HG03558 (cell line): ENCODE measurements at regions not wholly inside any gene's neighbourhood (a gene's known extent, or its start where the extent isn't known, plus 50 kb on each side); places are given as distances from the start of the nearest gene placed in this dataset.

Source experiments
- ATAC-seq: cut with Tn5 transposase; IDR thresholded peaks from one replicate; pipeline ENCODE4 v1.9.1; 2021; ENCODE audit warnings: moderate number of reproducible peaks; ENCODE audit not compliant: unreplicated experiment; ENCODE audit errors: extremely low read depth

- ATAC-seq = no peak
Observed at GRCh38 chr15:93239591-93239990, 150.6 kb upstream of the RGMA start.

DNA sequence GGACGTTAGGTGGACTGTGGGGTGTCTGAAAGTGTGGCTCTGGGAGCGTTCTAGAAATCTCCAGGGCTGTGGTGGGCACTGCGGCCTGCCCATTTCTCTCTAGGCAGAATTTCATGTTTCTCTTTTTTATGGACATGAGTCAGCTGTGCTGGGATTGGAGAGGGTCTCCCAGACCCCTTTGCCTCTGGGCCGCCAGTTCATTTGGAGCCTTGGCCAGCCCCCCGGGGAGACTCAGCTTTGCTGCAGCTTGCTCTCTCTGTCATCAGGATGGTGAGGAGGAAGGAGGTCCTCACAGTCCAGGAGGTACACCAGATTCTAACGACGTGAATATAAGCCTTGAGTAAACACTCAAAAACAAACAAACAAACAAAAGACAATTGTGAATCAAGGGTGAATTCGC is 149.6 kb upstream of the RGMA start:
- ATAC-seq = no peak

DNA sequence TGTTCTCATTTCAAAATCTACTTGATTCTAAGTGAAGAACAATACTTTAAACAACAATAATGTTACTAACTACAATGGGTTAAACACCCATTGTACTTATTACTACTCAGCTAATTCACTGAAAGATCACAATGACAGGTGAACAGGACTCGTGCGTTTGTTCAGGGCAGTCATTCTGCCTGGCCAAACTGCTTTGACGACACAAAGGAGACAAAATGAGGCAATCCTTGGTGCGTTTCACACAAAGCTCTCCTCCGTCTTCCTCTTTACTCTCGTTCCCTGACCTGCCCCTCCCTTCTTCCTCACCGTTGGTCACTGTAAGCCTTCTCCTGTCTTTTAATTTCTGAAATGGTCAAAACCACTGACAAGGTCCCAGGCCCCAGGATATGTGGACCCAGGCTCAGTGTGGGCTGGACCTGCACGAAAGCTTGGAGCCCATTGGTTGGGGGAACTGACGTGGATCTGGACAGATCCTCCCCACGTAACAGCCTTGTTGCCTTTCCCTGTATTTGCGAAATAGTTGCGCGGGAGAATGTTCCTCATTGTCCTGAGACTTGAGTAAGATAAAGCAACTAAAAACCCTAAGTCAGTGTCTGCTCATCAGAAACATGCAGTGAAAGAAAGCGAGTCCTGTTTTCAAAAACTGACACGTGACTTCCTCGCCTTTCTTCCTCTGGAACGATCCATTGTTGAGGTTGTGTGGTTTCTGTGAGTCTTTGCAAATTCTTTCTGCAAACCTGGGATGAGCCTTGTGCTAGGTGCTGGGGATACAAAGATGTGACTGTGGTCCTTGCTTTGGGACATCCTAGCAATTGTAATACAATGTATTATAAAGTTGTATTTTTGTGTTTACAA is 147.1 kb upstream of the RGMA start:
- ATAC-seq = no peak

- ATAC-seq = no peak
Observed at GRCh38 chr15:93235269-93235668, 146.3 kb upstream of the RGMA start.

- no peak for ATAC-seq
Observed at GRCh38 chr15:93233710-93234109, 144.7 kb upstream of the RGMA start.

DNA sequence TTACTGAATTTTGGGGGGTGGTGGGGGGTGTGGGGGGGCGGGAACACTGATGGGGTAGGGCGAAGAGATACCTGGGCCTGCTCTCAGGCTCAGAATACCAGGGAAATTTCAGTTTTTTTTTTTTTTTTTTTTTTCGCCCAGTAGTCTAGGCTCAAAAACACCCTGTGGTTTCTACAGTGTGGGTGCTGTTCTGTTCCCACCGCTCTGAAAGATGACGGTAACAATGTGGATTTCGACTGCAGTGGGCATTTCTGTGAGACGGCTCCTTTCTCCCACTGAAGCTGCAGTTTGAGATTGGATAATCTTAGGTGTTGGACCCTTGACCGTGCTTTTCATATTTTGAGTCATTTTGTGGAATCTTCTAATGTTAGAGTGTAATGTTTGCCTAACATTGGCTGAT is 143.8 kb upstream of the RGMA start:
- ATAC-seq = no peak

DNA sequence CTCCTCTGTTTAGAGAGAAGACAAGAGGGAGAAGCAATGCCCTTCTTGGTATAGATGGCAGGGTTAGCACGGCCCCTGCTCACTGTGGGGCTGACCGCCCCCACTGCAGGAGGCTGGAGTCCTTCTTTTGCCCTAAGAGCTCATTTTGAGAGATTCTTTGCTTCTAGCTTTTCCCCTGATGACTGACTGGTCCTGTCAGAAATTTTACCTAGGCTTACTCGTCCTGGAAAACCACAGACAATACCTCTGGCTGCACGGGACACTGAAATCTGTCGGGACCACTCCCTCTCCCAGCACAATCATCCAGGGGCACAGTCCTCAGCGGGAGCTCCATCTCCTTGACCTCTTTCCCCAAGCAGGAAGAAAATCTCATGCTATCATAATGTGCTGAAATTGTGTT is 143.0 kb upstream of the RGMA start:
- no peak for ATAC-seq

- no peak for ATAC-seq
Observed at GRCh38 chr15:93231261-93231925, 142.4 kb upstream of the RGMA start.

DNA sequence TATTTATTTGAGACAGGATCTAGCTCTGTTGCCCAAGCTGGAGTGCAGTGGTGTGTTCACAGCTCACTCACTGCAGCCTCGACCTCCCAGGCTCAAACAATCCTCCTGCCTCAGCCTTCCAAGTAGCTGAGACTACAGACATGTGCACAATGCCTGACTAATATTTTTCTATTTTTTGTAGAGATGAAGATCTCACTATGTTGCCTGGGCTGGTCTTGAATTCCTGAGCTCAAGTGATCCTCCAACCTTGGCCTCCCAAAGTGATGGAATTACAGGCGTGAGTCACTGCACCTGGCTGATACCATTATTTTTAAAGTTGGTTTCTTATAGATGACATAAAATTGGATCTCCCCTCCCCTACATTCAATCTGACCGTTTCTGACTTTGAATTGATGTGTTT is 139.5 kb upstream of the RGMA start:
- no peak for ATAC-seq

- no peak for ATAC-seq
Observed at GRCh38 chr15:93223803-93224202, 134.8 kb upstream of the RGMA start.

- ATAC-seq = no peak
Observed at GRCh38 chr15:93221759-93222158, 132.7 kb upstream of the RGMA start.

DNA sequence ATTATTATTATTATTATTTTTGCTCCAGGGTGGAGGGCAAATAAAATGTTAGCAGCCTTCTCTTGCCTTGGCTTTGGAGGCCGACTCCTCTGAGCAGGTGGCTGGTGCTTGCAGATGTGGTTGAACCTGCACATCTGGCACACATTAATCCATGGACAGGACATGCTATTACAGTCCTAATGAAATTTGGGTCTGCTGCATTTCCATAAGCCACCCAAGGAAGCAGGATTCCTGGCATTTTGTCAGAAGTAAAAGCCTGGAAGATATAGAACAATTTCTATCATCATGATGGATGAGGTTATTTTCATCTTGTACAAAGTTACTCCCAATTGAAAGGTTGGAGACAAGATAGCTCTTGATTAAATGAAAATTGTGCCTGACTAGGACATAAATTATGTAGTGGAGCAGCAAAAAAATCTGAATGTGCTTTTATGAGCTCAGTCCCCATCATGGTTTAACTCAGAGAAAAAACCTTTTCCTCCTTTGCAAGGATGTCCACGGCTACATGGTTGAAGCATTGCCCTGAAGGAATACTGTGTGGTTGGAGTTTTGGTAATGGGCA is 130.9 kb upstream of the RGMA start:
- ATAC-seq = no peak

GRCh38 chr15:93217343-93217742 is 128.3 kb upstream of the RGMA start:
- ATAC-seq = no peak

- no peak for ATAC-seq
Observed at GRCh38 chr15:93214106-93214505, 125.1 kb upstream of the RGMA start.

- ATAC-seq = no peak
Observed at GRCh38 chr15:93213281-93213680, 124.3 kb upstream of the RGMA start.

DNA sequence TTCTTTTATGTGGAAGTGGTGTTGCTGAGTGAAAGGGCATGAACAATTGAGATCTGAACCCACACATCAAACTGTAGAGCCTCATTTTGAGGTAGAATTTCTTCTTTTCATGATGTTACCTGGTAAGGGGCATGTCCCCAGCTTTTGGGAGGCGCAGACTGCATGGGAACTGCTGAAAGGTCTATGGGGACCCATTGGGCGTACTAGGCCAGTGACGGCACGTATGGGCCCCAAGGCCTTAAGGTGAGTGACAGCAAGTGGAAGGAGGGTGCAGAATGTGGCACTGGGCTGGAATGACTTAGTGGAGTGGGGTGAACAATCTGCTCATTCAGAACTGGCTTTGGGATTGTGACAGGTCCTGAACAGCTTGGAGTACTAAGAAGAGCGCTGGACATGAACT is 123.6 kb upstream of the RGMA start:
- ATAC-seq = no peak

GRCh38 chr15:93210995-93211394 is 122.0 kb upstream of the RGMA start:
- ATAC-seq = no peak

DNA sequence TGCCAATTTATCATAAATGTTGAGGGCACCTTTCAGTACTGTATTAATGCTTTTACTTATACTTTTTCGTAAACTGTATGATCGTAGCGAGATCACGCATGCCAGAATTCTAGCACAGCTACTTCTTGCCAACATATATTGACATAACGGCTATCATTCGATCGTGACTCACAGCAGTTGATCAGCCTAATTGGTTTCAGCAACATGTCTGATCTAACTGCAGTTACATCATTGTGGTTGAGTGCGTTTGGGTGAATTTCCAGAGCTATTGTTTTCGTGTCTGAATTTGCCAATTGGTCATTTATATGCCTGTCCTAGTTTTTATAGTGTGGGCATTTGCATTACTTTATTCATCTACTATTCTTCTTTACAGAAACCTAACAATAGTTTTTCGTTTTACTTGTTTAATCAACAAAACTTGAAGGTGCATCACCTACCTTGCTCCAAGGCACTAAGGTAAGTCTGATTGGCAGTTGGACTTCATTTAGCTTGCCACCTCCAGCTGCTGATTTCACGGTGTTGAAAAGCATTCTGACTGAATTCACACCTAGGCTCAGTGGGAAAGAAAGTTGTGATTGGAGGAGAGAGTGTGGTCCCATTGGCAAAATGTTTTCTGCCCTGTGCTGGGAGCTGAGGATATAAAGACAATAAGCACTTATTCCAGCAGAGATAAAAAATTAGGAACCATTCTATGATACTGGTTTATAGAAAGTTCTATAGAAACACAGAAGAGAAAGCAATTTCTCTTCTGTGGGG is 120.9 kb upstream of the RGMA start:
- ATAC-seq = no peak

DNA sequence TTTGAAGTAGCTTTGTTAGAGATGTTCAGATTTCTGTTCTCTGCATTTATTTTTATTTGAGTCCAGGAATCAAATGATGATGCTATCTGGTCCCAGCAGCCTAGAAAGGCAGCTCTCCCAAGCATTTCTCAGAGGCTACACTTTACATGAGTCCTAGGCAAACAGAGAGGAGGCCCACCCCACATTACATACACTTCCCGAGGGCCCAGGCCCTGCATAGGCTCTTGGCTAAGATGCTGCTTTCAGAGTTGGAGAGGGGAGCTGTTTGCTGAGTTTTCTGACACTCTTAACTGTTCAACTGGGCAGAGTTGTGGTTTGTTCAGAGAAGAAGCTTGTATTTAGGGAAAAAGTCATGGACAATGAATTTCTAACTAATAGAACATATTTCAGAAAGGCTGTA is 117.9 kb upstream of the RGMA start:
- no peak for ATAC-seq

DNA sequence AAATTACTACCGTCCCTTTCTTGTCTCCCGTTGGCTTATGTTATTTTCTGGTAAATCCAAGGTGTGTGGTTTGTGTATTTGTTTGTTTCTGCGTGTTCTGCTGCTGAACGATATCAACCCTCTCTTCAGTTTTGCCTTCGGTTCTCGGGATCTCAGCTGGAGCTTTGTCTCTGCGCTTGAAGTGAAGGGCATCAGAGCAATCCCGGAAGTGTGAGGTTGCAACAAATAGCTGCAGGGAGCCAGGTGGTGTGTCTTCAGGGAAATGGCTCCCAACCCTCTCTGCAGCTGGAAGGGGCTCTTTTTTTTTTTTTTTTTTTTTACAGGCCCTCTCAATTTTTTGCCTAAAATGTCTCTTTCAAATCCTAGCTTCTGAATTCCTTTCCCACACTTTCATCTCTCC is 116.4 kb upstream of the RGMA start:
- ATAC-seq = no peak

GRCh38 chr15:93203036-93203435 is 114.0 kb upstream of the RGMA start:
- ATAC-seq = no peak
